HFF-Myc (cell line): ENCODE measurements at regions not wholly inside any gene's neighbourhood (a gene's known extent, or its start where the extent isn't known, plus 50 kb on each side); places are given as distances from the start of the nearest gene placed in this dataset.

ENCODE experiments used
- DNase-seq: peaks from one replicate; pipeline ENCODE4 v3.0.0-alpha.2; 2011; ENCODE audit warnings: low read depth; ENCODE audit errors: extremely low read depth
- H3K4me3 ChIP-seq: replicated peaks from 2 replicates; pipeline ENCODE4 v1.5.1; 2011; ENCODE audit warnings: low read depth, mild to moderate bottlenecking, control low read depth, low read length
- CTCF ChIP-seq: IDR thresholded peaks from 2 replicates; pipeline ENCODE4 v1.5.1; 2012; ENCODE audit warnings: mild to moderate bottlenecking, low read depth, low read length, control low read depth; ENCODE audit errors: missing control alignments

DNA sequence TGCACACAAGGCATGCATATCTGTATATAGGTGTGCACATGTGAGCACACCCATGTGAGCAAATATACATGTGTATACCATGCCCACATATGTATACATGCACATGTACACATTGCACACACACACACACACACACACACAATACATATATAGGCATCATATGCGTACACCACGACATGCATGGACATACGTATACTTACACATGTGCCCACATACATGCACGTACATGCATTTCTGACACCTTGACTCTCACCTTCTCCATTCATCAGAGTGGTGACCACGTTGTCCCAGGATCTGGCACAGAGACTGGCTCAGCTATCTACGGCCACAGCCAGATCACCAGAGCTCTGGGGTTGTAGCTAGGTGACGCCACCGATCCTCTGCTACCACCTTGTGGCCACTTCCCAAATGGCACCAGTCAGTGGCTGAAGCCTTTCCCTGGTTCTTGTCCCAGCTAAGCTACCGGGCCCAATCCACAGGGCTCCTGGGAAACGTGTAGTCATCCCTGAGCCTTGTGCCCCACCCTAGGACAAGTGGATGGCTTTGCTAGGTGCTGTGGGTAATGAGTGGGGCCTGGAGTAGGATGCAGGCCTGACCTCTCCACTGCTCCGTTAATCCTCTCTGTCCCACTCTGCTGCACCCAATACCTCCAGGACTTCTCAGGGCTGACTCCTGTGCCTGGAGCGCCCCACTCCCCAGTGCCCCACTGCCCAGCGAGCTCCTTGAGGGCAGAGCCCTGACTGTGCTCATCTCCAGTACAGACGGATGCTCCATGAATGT lies 194.4 kb downstream of the RGS3 start:
- TF ChIP-seq CTCF = peak; percentile 95
- DNase-seq = peak; percentile 78
- H3K4me3 ChIP-seq = no peak overlapping the region

DNA sequence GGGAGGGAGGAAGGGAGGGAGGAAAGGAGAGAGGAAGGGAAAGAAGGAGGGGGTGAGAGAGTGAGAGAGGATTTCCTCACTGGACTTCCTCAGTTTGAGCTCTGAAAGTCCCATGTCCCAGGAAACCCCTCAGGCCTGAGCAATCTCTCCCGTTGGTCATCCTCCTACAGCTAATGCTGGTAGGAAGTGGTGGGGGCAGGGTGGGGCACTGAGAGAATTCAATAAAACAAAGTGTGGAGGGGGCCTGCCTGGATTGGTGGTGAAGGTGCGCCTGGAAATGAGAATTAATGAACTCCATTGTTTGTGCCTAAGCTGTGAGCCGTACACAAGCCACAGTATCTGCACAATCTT lies 195.0 kb downstream of the RGS3 start:
- DNase-seq = no peak
- no peak for TF ChIP-seq CTCF
- no peak overlapping the region for H3K4me3 ChIP-seq

- no peak overlapping the region for H3K4me3 ChIP-seq
- DNase-seq = no peak
- no peak for TF ChIP-seq CTCF
These were observed 195.5 kb downstream of the RGS3 start for GRCh38 chr9:113659039-113659438.

- no peak for DNase-seq
- TF ChIP-seq CTCF = no peak
These were observed 196.2 kb downstream of the RGS3 start for GRCh38 chr9:113659740-113660139.

DNA sequence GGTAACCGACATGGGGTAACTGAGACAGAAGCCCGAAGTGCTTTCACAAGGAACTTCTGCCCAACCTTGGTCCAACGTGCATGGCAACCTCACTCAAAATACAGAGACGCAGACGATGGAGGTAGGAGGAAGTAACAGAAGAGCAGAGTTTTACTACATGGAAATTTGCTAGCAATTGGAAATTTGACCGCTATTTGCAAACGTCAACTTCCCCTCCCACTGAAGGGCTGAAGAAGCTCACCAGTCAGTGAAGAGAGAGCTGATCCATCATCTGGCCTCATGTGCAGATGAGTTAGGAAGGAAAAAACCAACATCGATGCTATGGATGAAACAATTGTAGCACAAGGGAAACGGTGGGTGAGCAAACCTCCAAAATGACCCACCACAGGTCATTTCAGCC lies 196.7 kb downstream of the RGS3 start:
- no peak for TF ChIP-seq CTCF
- DNase-seq = no peak

More at GRCh38 chr9:113659740-113660139, 196.2 kb downstream of the RGS3 start:
- no peak overlapping the region for H3K4me3 ChIP-seq

DNA sequence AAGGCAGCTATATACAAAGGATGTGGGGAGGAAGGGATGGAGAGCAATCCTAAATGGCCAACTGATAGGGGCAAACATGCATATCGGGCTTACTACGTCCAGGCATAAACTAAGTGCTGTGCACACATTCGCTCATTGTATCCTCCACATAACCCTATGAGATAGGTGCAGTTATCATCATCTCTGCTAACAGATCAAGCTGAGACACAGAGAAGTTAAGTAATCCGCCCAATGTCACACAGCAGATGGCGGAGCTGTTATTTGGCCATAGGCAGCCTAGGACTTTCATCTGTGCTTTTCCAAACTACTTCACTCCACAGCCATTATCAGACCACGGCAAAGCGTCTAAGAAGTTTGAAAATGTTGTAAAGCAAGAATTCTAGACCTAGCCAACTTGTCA lies 197.5 kb downstream of the RGS3 start:
- no peak overlapping the region for H3K4me3 ChIP-seq

More for the DNA sequence above, 196.7 kb downstream of the RGS3 start:
- H3K4me3 ChIP-seq = no peak overlapping the region

More for the DNA sequence above, 197.5 kb downstream of the RGS3 start:
- no peak for DNase-seq
- TF ChIP-seq CTCF = no peak
